Uterus (tissue), 2 donors: ENCODE measurements at regions not wholly inside any gene's neighbourhood (a gene's known extent, or its start where the extent isn't known, plus 50 kb on each side); places are given as distances from the start of the nearest gene placed in this dataset.

Experiments
- CTCF ChIP-seq, 4 experiments: fragments of 200-600 bp in 2 of 4; fragments of 450-650 bp in 2 of 4; sonication (generic) in 2 of 4; IDR thresholded peaks; one replicate each; pipeline ENCODE4 v1.5.1; 2016 to 2019; ENCODE audit warnings: antibody characterized with exemption in 4 of 4, mild to moderate bottlenecking in 2 of 4, moderate library complexity in 1 of 4
- POLR2A ChIP-seq, 2 donors: fragments of 450-650 bp; IDR thresholded peaks; one replicate each; pipeline ENCODE4 v1.6.1; 2016; ENCODE audit warnings: antibody characterized with exemption in 2 of 2, mild to moderate bottlenecking in 1 of 2, moderate library complexity in 1 of 2

DNA sequence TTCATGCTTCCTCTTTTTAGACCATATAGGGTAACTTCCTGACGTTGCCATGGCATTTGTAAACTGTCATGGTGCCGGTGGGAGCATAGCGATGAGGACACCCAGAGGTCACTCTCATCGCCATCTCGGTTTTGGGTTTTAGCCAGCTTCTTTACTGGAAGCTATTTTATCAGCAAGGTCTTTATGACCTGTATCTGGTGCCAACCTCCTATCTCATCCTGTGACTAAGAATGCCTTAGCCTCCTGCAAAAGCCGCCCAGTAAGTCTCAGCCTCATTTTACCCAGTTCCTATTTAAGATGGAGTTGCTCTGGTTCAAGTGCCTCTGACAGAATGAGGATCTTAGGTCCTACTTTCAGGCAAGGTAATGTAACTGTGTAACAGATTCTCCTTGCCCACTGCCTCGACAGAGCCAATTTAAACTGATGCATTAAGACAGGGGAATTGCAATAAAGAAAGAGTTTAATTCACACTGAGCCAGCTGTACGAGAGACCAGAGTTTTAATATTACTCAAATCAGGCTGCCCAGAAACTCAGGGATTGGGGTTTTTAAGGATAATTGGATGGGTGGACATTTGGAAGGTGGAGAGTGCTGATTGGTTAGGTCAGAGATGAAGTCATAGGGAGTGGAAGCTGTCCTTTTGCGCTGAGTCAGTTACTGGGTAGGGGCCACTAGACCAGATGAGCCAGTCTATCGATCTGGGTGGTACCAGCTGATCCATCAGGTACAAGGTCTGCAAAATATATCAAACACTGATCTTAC lies 59.9 kb upstream of the ATF7IP2 start:
- TF ChIP-seq POLR2A (IDR thresholded peaks at IDR 0.05), result no peak
- TF ChIP-seq CTCF (IDR thresholded peaks at IDR 0.05), result no peak
